ENCODE measurements at regions not wholly inside any gene's neighbourhood (a gene's known extent, or its start where the extent isn't known, plus 50 kb on each side); places are given as distances from the start of the nearest gene placed in this dataset.

GRCh38 chr16:86126891-86127290 lies 227.9 kb downstream of the IRF8 start:
- TF ChIP-seq POLR2A (IDR thresholded peaks at IDR 0.05): no peak
- no peak for TF ChIP-seq CTCF (IDR thresholded peaks at IDR 0.05)

All from testis (tissue), 2 donors.